GM12878 (cell line): ENCODE measurements at regions not wholly inside any gene's neighbourhood (a gene's known extent, or its start where the extent isn't known, plus 50 kb on each side); places are given as distances from the start of the nearest gene placed in this dataset.

Experiments used
- ATAC-seq: fragments of 200-7000 bp; cut with Tn5 transposase; 3 replicates; pipeline ENCODE4 v1.9.1; 2020; ENCODE audit warnings: mild to moderate bottlenecking, moderate library complexity
- BruUV-seq: library from RNA; stranded (reverse); fragments of 400-500 nt; replicated peaks from 2 replicates; lab custom pipeline; 2021; lab: Mats Ljungman, UMichigan
- CTCF ChIA-PET: fragments of 300-600 bp; sonication (Branson Sonifier 250); formaldehyde crosslinking; extraction: SDS; loops from one replicate; lab custom pipeline; 2021; ENCODE audit warnings: inconsistent platforms; lab: Yijun Ruan, JAX
- POLR2A ChIA-PET: fragments of 350-600 bp; formaldehyde crosslinking; extraction: SDS; loops from one replicate; lab custom pipeline; 2021; ENCODE audit warnings: inconsistent platforms; lab: Charles Lee
- RAD21 ChIA-PET: fragments of 300-600 bp; sonication (Branson Sonifier 250); formaldehyde crosslinking; loops from one replicate; lab custom pipeline; 2023; ENCODE audit warnings: antibody characterized with exemption; ENCODE audit not compliant: unreplicated experiment; lab: Charles Lee
- SMC1A ChIA-PET: fragments of 300-600 bp; sonication (Branson Sonifier 250); formaldehyde crosslinking; loops from one replicate; lab custom pipeline; 2023; ENCODE audit not compliant: unreplicated experiment, uncharacterized antibody; lab: Charles Lee
- DNase-seq: peaks from one replicate; pipeline ENCODE4 v3.0.0-alpha.2; 2011; ENCODE audit warnings: low read depth, low spot score
- FAIRE-seq: peaks from 3 replicates; lab custom pipeline; 2011; peaks lifted over from hg19 to GRCh38; lab: Jason Lieb, UNC
- H2AFZ ChIP-seq: 2 replicates; pipeline ENCODE4 v1.6.0; 2011; ENCODE audit warnings: low read depth, low read length, control low read depth; ENCODE audit not compliant: control insufficient read depth
- H3K27ac ChIP-seq: 2 replicates; pipeline ENCODE4 v1.5.1; 2011; ENCODE audit warnings: control low read depth; ENCODE audit not compliant: control insufficient read depth, insufficient read depth
- H3K27me3 ChIP-seq, 2 experiments: replicated peaks in 1 of 2; 2 replicates each; pipeline versions ENCODE4 v1.6.0 to v1.6.1; 2011; ENCODE audit warnings: low read length in 1 of 2; ENCODE audit not compliant: control insufficient read depth in 2 of 2, insufficient read depth in 2 of 2
- H3K36me3 ChIP-seq, 2 experiments: 2 replicates each; pipeline ENCODE4 v1.5.1; 2011; ENCODE audit warnings: low read length in 1 of 2; ENCODE audit not compliant: control insufficient read depth in 2 of 2, insufficient read depth in 2 of 2
- H3K4me1 ChIP-seq: 2 replicates; pipeline ENCODE4 v1.6.1; 2011; ENCODE audit warnings: mild to moderate bottlenecking, low read length, moderate library complexity, mixed read lengths; ENCODE audit not compliant: control insufficient read depth, insufficient read depth
- H3K4me2 ChIP-seq: 2 replicates; pipeline ENCODE4 v1.6.0; 2011; ENCODE audit warnings: control low read depth; ENCODE audit not compliant: control insufficient read depth, insufficient read depth
- H3K4me3 ChIP-seq: fragments of 200-600 bp; sonication (generic); 2 replicates; pipeline ENCODE4 v1.5.1; 2016
- H3K79me2 ChIP-seq: 2 replicates; pipeline ENCODE4 v1.6.0; 2011; ENCODE audit warnings: low read length; ENCODE audit not compliant: control insufficient read depth, insufficient read depth
- H3K9ac ChIP-seq: 2 replicates; pipeline ENCODE4 v1.8.0; 2011; ENCODE audit warnings: low read length, control low read depth, mixed read lengths; ENCODE audit not compliant: control insufficient read depth, insufficient read depth
- H3K9me3 ChIP-seq: replicated peaks from 3 replicates; pipeline ENCODE4 v1.5.1; 2011; ENCODE audit warnings: mild to moderate bottlenecking, low read length; ENCODE audit not compliant: control insufficient read depth, insufficient read depth
- H4K20me1 ChIP-seq: 2 replicates; pipeline ENCODE4 v1.6.0; 2011; ENCODE audit not compliant: control insufficient read depth, insufficient read depth
- BCL11A ChIP-seq: IDR thresholded peaks from 2 replicates; pipeline ENCODE4 v1.6.1; 2011; ENCODE audit warnings: low read depth, low read length
- CEBPB ChIP-seq, 2 experiments: fragments of 150-350 bp in 1 of 2; IDR thresholded peaks; 2 replicates each; pipeline ENCODE4 v1.6.1; 2012 to 2014; ENCODE audit warnings: low read depth in 2 of 2, low read length in 2 of 2, borderline replicate concordance in 1 of 2, inconsistent platforms in 1 of 2
- CREM ChIP-seq: IDR thresholded peaks from 2 replicates; pipeline ENCODE4 v1.6.1; 2014; ENCODE audit warnings: antibody characterized with exemption, low read depth
- EED ChIP-seq: sonication (generic); IDR thresholded peaks from 2 replicates; pipeline ENCODE4 v1.6.1; 2016; ENCODE audit warnings: antibody characterized with exemption, low read depth
- HCFC1 ChIP-seq: fragments of 150-350 bp; IDR thresholded peaks from 2 replicates; pipeline ENCODE4 v1.6.1; 2014; ENCODE audit warnings: low read length
- MLLT1 ChIP-seq: fragments of 450-650 bp; IDR thresholded peaks from 2 replicates; pipeline ENCODE4 v1.6.1; 2016; ENCODE audit warnings: mild to moderate bottlenecking
- MTA2 ChIP-seq: fragments of 450-650 bp; IDR thresholded peaks from 2 replicates; pipeline ENCODE4 v1.6.1; 2016; ENCODE audit warnings: low read depth, mild to moderate bottlenecking, moderate library complexity
- NBN ChIP-seq: fragments of 450-650 bp; IDR thresholded peaks from 2 replicates; pipeline ENCODE4 v1.6.1; 2016
- NFYA ChIP-seq: IDR thresholded peaks from 2 replicates; pipeline ENCODE4 v1.6.1; 2011; ENCODE audit warnings: low read depth, mild to moderate bottlenecking, low read length, improper control_type of control experiment, borderline replicate concordance
- NR2F1 ChIP-seq: fragments of 450-650 bp; conservative IDR thresholded peaks from 2 replicates; pipeline ENCODE4 v1.6.1; 2017; ENCODE audit warnings: mild to moderate bottlenecking
- PBX3 ChIP-seq: IDR thresholded peaks from 2 replicates; pipeline ENCODE4 v1.6.1; 2011; ENCODE audit warnings: mild to moderate bottlenecking, low read depth, low read length, moderate library complexity; ENCODE audit not compliant: insufficient replicate concordance
- POLR2A ChIP-seq: IDR thresholded peaks from 2 replicates; pipeline ENCODE4 v1.6.1; 2011; ENCODE audit warnings: low read depth, mild to moderate bottlenecking, low read length
- POLR2AphosphoS2 ChIP-seq: IDR thresholded peaks from 2 replicates; pipeline ENCODE4 v1.6.1; 2011; ENCODE audit warnings: low read depth, mild to moderate bottlenecking, low read length, improper control_type of control experiment, moderate library complexity
- ZBED1 ChIP-seq: IDR thresholded peaks from 2 replicates; pipeline ENCODE4 v1.6.1; 2016; ENCODE audit warnings: borderline replicate concordance
- ZBTB33 ChIP-seq: fragments of 450-650 bp; IDR thresholded peaks from 2 replicates; pipeline ENCODE4 v1.6.1; 2017; ENCODE audit warnings: mild to moderate bottlenecking
- ZNF687 ChIP-seq: fragments of 450-650 bp; IDR thresholded peaks from 2 replicates; pipeline ENCODE4 v1.6.1; 2017; ENCODE audit warnings: mild to moderate bottlenecking, moderate library complexity
- WGBS: methylation state at CpG from one replicate; pipeline ENCODE4 v1.1.6; 2016; ENCODE audit warnings: low lambda C conversion rate; ENCODE audit not compliant: insufficient replicate concordance, insufficient coverage; ENCODE audit errors: missing lambda C conversion rate; 5-methylcytosine and 5-hydroxymethylcytosine counted together
- in situ Hi-C: fragments of 300-500 bp; cut with MboI; formaldehyde crosslinking; loops from 9 replicates; pipeline ENCODE4 v1.14.3; 2018; ENCODE audit warnings: mixed read lengths
- intact Hi-C: fragments of 100-400 bp; cut with micrococcal nuclease; formaldehyde crosslinking; loops from one replicate; pipeline ENCODE4 v1.14.2; 2022; ENCODE audit not compliant: unreplicated experiment

- no peak for TF ChIP-seq CEBPB (IDR thresholded peaks at IDR 0.05; ENCODE audit: borderline replicate concordance in 1 of 2, low read depth in 2 of 2, low read length in 2 of 2)
Observed at GRCh38 chr2:150178591-150178990, 308.9 kb downstream of the RND3 start (continued).

- no peak for ATAC-seq
- in situ Hi-C loops, result no loop called here
- TF ChIP-seq NR2F1 (no peak), HCFC1 (no peak), NFYA (no peak), PBX3 (no peak), POLR2AphosphoS2 (no peak), NBN (no peak), POLR2A (no peak), ZBED1 (no peak), MLLT1 (no peak), EED (no peak), BCL11A (no peak), ZNF687 (no peak), ZBTB33 (no peak), MTA2 (no peak), CREM (no peak)
Observed at GRCh38 chr2:150174971-150175421, 312.5 kb downstream of the RND3 start.

More at GRCh38 chr2:150174971-150175421, 312.5 kb downstream of the RND3 start:
- H3K9ac ChIP-seq, result no peak overlapping the region
- ChIA-PET CTCF (no interaction called here), SMC1A (no interaction called here), RAD21 (no interaction called here), POLR2A (interaction anchor here (1.0 kb wide), 1 partner anchor 23 kb away, joined by 3 read pairs; no protein-coding TSS in a partner anchor)
- no peak overlapping the region for H2AFZ ChIP-seq
- H3K4me1 ChIP-seq, result no peaks in the 10 kb centered on the region
- FAIRE-seq, result no peak
- no peak for DNase-seq
- no peaks in the 10 kb centered on the region for H3K79me2 ChIP-seq
- no peak overlapping the region for H3K4me3 ChIP-seq
- H3K9me3 ChIP-seq, result no peaks in the 10 kb centered on the region
- H3K27me3 ChIP-seq, result no peaks in the 10 kb centered on the region
- WGBS, result 91% methylated on average over 1 of the region's 1 CpG
- no peak overlapping the region for H3K27ac ChIP-seq
- no peak overlapping the region for H3K4me2 ChIP-seq
- intact Hi-C loops, result loop anchor here (1.0 kb wide), 1 partner anchor 7 kb away; no protein-coding TSS in a partner anchor
- no peaks in the 10 kb centered on the region for H3K36me3 ChIP-seq
- no peaks in the 10 kb centered on the region for H4K20me1 ChIP-seq
- no TSS peak for BruUV-seq
